Parathyroid adenoma (tissue), 2 donors: ENCODE measurements at regions not wholly inside any gene's neighbourhood (a gene's known extent, or its start where the extent isn't known, plus 50 kb on each side); places are given as distances from the start of the nearest gene placed in this dataset.

Experiments used
- H2AFZ ChIP-seq: fragments of 300-600 bp; sonication (generic); one replicate; pipeline ENCODE4 v1.7.0; 2017; ENCODE audit warnings: antibody characterized with exemption, mild to moderate bottlenecking
- H3K27ac ChIP-seq: fragments of 300-600 bp; sonication (generic); one replicate; pipeline ENCODE4 v1.7.0; 2017
- H3K27me3 ChIP-seq: fragments of 300-600 bp; sonication (generic); one replicate; pipeline ENCODE4 v1.7.0; 2017; ENCODE audit warnings: low read length; ENCODE audit not compliant: control insufficient read depth, insufficient read depth
- H3K36me3 ChIP-seq: fragments of 300-600 bp; sonication (generic); one replicate; pipeline ENCODE4 v1.7.0; 2017; ENCODE audit warnings: low read length; ENCODE audit not compliant: control insufficient read depth, insufficient read depth
- H3K4me1 ChIP-seq: fragments of 300-600 bp; sonication (generic); one replicate; pipeline ENCODE4 v1.7.0; 2017; ENCODE audit warnings: control low read depth
- H3K4me2 ChIP-seq: fragments of 300-600 bp; sonication (generic); one replicate; pipeline ENCODE4 v1.7.0; 2017; ENCODE audit warnings: low read length
- H3K4me3 ChIP-seq: fragments of 300-600 bp; sonication (generic); one replicate; pipeline ENCODE4 v1.7.0; 2017; ENCODE audit warnings: low read depth, low read length
- H3K79me2 ChIP-seq: fragments of 300-600 bp; sonication (generic); one replicate; pipeline ENCODE4 v1.7.0; 2017; ENCODE audit warnings: control low read depth
- H3K9ac ChIP-seq: fragments of 300-600 bp; sonication (generic); one replicate; pipeline ENCODE4 v1.7.0; 2017; ENCODE audit warnings: mild to moderate bottlenecking
- H3K9me3 ChIP-seq: fragments of 300-600 bp; sonication (generic); one replicate; pipeline ENCODE4 v1.7.0; 2017; ENCODE audit warnings: low read length; ENCODE audit not compliant: control insufficient read depth
- CTCF ChIP-seq: fragments of 300-600 bp; sonication (generic); IDR thresholded peaks from one replicate; pipeline ENCODE4 v1.7.0; 2017; ENCODE audit warnings: antibody characterized with exemption, mild to moderate bottlenecking
- donor health status: primary hyperparathyroidism.

DNA sequence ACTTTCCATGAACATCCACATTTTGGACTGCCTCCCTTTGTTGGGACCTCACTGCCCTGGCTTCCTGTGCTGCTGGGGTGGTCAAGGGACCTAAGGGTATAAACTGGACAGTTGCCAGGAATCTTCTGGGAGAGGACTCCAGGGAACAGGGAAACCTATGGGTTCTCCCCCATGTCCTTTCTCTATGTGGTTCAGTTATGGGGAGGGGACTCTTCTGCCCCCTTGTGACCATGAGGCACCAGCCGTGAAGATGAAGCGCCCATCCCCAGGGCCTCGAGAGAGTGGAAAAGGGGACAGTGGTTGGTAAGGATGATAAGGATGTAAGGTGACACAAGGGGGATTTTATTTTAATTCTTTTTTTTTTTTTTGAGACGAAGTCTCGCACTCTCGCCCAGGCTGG is 177.0 kb upstream of the TMEM132C start:
- H3K36me3 ChIP-seq, result no peaks in the 10 kb centered on the region
- no peaks in the 10 kb centered on the region for H3K9me3 ChIP-seq
- no peak for TF ChIP-seq CTCF
- no peak overlapping the region for H3K27ac ChIP-seq
- no peak overlapping the region for H3K9ac ChIP-seq
- no peaks in the 10 kb centered on the region for H3K79me2 ChIP-seq
- no peak overlapping the region for H2AFZ ChIP-seq
- no peak overlapping the region for H3K4me2 ChIP-seq
- H3K4me1 ChIP-seq, result peaks cover 25% of the 10 kb centered on the region
- no peaks in the 10 kb centered on the region for H3K27me3 ChIP-seq
- H3K4me3 ChIP-seq, result no peak overlapping the region

DNA sequence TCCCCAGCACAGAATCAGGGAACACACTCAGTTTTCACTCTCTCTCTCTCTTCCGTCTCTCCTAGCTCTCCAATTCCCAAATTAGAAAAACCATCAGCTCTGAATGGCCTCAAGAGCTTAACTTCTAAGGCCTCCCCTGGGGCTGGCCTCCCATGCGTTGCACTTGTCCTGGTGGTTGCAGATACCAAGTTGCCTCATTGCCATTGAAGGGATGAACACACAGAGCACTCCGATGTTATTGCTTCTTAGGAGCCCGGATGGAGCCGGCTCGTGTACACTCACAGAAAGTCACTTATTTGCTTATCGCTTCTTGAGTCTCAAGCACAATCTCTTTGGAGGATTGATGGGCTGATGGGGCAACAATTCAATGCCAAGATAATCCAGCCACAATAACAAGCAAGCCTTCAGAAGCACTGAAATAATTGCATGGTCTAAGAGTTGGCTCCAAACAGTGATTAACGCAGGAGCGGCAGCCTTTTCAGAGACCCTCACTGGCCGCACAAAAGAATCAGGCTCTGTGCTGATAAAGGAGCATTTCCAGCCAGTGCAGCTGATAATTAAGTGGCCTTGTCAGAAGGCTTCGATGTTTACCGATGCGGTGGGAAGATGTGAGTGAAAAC is 175.8 kb upstream of the TMEM132C start:
- no peaks in the 10 kb centered on the region for H3K79me2 ChIP-seq
- H3K27me3 ChIP-seq, result no peaks in the 10 kb centered on the region
- peak overlapping the region; percentile 71 for H2AFZ ChIP-seq
- no peaks in the 10 kb centered on the region for H3K9me3 ChIP-seq
- no peak for TF ChIP-seq CTCF
- peaks cover 25% of the 10 kb centered on the region for H3K4me1 ChIP-seq
- no peak overlapping the region for H3K9ac ChIP-seq
- no peak overlapping the region for H3K4me2 ChIP-seq
- H3K4me3 ChIP-seq, result no peak overlapping the region
- H3K36me3 ChIP-seq, result no peaks in the 10 kb centered on the region
- H3K27ac ChIP-seq, result peak overlapping the region; percentile 82

DNA sequence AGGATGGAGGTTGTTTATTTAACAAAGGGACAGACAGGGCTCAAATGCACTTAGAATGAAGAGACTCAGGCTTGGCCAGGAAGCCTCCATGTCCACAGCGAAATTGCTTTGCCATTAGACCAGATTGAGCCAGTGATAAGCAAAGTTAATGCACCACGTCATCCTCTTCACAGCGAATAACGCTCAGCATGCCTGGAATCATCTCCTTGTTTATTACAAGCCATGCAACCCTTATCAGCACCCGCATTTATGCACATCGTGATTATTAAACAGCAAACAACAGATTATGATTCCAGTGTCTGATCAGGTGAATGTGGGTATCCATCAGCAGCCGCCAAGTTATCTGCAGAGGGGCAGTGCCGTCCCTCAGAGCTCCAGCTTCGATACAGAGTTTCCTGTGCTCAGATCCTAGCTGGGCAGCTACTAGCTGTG is 175.0 kb upstream of the TMEM132C start:
- Histone ChIP-seq H3K27ac (peak overlapping the region; percentile 82), H3K9me3 (no peaks in the 10 kb centered on the region), H3K79me2 (no peaks in the 10 kb centered on the region), H3K36me3 (no peaks in the 10 kb centered on the region), H3K27me3 (no peaks in the 10 kb centered on the region), H3K9ac (no peak overlapping the region), H3K4me3 (no peak overlapping the region), H2AFZ (peak overlapping the region; percentile 71), H3K4me2 (peak overlapping the region; percentile 34), H3K4me1 (peaks cover 25% of the 10 kb centered on the region)
- no peak for TF ChIP-seq CTCF

DNA sequence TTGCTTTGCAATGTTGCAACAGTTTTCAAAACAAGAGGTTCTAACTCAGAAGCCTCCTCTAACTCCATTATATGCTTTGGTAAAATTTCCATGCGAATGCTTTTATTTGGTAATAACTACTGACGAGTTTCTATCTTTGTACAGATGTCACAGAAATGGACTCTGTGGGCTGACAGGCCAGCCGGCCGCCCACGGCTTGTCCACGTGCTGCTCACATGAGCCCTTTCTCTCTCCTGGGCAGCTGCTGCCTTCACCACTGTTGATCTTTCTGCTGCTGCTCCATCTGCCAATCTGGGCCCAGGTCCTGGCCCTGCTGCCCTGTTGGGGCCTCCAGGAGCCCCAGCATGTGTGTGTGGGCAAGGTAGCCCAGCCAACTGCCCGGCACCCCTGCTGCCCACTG is 168.2 kb upstream of the TMEM132C start:
- no peaks in the 10 kb centered on the region for H3K9me3 ChIP-seq
- H3K9ac ChIP-seq, result no peak overlapping the region
- no peaks in the 10 kb centered on the region for H3K36me3 ChIP-seq
- peak overlapping the region; percentile 67 for H2AFZ ChIP-seq
- H3K27ac ChIP-seq, result no peak overlapping the region
- no peaks in the 10 kb centered on the region for H3K79me2 ChIP-seq
- no peaks in the 10 kb centered on the region for H3K27me3 ChIP-seq
- no peak overlapping the region for H3K4me3 ChIP-seq
- H3K4me2 ChIP-seq, result no peak overlapping the region
- no peak for TF ChIP-seq CTCF
- peaks cover 4% of the 10 kb centered on the region for H3K4me1 ChIP-seq

- H2AFZ ChIP-seq, result no peak overlapping the region
- H3K79me2 ChIP-seq, result no peaks in the 10 kb centered on the region
- no peaks in the 10 kb centered on the region for H3K36me3 ChIP-seq
- H3K4me1 ChIP-seq, result no peaks in the 10 kb centered on the region
- H3K4me3 ChIP-seq, result no peak overlapping the region
- H3K27me3 ChIP-seq, result no peaks in the 10 kb centered on the region
- no peak for TF ChIP-seq CTCF
- H3K9ac ChIP-seq, result no peak overlapping the region
- H3K27ac ChIP-seq, result no peak overlapping the region
- H3K4me2 ChIP-seq, result no peak overlapping the region
- H3K9me3 ChIP-seq, result no peaks in the 10 kb centered on the region
Observed at GRCh38 chr12:128103152-128103551, 163.8 kb upstream of the TMEM132C start.
